GM19351 (cell line): ENCODE measurements at regions not wholly inside any gene's neighbourhood (a gene's known extent, or its start where the extent isn't known, plus 50 kb on each side); places are given as distances from the start of the nearest gene placed in this dataset.
"Not testable (repeated sequence)": the region's sequence is repeated elsewhere in the genome, so short reads cannot be mapped to it uniquely, and the experiment has no call there.

Source experiments
- ATAC-seq: cut with Tn5 transposase; IDR thresholded peaks from one replicate; pipeline ENCODE4 v1.9.1; 2021; ENCODE audit warnings: mild to moderate bottlenecking, moderate library complexity; ENCODE audit not compliant: unreplicated experiment

DNA sequence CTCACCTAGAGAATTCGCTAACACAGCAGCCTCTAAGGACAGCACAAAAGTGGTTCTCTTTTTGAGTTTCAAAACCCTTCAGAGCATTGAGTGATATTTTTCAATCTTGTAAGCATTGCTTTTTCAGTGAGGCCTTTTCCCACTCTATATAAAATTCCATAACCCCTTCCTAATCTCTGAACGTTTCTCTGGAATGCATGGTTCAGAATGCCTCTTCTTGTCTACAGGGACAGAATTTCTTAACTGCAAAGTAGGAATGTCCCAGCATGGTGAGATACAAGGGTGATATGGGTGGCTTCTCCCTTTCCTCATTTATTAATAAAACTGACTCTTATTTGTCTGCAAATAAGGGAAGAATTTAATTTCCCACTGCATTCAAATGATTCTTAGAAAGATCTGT lies 377.9 kb downstream of the LTN1 start:
- ATAC-seq = no peak

DNA sequence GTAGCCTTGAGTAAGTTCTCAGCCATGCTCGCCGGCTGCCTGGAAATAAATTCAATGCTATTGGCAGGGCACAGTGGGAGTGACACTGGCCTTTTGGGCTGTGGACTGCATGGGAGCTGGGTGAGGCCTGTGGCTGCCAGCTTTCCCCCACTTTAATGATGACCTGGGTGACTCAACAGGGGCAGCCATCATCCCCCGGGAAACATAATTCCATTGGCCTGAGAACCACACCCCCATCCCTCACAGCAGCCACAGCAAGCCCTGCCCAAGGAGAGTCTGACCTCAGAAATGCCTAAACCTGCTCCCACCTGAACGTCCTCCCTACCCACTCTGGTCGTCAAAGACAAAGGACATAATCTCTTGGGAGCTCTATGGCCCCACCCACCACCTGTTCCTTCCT lies 384.0 kb downstream of the LTN1 start:
- ATAC-seq = no peak

DNA sequence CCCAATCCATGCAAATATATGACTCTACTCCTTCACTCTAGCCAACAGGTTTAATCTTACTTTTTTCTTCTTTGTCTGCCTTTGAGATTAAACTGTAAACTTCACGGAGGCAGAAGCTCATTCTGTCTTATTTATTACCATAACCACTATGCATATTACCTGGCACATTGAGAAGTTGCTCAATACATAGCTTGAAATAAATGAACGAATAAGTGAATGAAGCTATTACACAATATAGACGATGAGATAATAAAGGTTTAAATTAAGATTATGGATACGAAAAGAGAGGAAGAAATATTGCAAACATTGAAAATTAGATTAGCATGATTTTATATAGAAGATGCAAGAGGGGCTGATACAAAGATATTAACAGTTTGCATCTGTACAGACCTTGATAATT lies 385.1 kb downstream of the LTN1 start:
- no peak for ATAC-seq

DNA sequence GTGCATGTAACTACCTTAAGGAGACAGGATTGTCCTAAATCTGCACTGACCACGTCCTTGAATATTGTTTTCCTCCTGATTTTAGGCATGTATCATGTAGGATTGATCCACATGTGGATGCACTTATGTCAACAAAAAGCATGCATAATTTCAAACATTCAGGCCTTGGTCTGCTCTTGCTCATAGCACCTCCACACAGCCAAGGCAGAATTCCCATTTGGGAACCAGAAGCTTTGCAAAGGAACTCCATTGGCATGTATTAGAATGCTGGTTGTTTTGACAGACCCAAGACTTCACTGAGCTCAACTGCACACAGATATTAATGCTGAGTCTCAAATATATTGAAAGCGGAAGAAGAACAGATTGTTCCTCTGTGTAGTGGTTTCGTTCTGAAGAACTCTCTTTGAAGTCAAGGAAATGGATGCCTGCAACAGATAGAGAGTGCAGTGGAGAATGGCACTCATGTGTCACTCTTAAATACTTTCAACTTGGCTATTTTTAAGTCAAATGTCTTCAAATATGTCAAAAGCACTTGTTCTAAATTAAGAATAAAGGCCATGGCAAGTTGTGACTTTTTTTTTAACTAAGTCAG lies 387.6 kb downstream of the LTN1 start:
- ATAC-seq = peak; percentile 100

DNA sequence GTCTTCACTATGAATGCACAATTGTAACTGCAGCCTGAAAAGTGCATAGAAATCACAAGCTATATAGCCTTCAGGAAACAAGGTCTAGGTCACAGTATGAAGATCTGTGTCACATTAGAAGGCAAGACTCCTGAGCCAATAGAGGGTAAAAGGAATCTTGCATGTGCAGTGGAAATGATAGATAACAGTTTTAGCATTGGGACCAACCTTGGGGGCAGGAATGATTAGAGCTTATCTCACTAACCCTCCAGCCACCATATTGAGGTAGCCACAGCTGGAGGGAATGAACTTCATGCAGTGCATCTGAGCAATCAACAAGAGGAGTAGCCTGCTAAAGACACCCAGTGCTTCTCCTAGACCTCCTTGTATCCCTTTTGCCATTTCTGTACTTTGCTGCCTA lies 390.1 kb downstream of the LTN1 start:
- ATAC-seq = no peak

DNA sequence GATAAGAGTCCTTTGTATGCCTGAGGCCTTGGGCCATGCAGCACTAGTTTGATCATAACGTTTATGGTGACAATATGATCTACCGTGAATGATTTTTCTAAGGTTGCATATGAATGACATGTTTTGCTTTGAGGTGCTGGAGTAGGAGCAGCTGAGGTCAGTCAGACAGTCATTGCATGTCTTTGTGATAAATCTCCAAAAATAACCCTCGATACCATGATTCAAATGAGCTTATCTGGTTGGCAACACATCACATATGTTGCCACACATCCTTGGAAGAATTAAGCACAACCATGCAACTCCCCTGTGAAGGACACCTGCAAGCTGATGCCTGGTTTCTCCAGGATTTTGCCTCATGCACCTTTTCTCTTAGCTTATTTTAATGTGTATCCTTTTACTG lies 394.5 kb downstream of the LTN1 start:
- no peak for ATAC-seq

DNA sequence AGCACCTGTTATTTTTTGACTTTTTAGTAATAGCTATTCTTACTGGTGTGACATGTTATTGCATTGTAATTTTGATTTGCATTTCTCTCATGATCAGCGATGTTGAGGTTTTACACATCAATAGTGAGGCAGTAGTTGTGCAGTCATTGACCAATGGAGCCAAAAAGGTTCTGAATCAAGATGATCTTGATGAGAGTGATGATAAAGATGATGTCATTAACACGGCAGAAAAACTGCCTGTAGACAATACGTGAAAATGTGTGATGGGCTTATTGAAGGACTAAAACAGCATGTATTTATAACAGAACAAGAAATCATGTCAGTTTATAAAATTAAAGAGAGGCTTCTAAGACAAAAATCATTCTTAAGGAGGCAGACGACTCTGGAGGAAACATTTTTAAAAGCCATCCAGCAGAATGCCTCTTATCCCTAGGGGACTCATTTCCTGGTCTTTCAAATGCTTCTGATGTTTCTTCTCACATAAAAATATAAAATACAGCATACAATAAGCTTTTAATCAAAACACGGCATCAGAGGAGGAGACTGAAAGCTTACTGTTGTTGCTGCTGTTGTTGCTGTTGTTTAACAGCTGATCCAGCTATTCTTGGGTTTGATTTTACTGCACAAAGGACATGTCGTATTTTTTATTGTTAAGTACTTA lies 400.3 kb downstream of the LTN1 start:
- ATAC-seq = no peak

DNA sequence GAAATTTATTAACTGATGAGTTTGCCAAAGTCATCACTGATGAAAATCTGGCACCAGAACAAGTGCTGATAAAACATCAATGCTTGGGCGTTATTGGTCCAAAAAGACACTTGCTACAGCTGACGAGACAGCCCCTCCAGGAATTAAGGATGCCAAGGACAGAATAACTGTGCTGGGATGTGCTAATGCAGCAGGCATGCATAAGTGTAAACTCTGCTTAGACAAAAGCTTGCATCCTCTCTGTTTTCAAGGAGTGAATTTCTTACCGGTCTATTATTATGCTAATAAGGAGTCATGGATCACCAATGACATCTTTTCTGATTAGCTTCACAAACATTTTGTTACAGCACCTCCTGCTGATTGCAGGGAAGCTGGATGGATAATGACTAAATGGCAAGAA lies 402.0 kb downstream of the LTN1 start:
- ATAC-seq = no peak

DNA sequence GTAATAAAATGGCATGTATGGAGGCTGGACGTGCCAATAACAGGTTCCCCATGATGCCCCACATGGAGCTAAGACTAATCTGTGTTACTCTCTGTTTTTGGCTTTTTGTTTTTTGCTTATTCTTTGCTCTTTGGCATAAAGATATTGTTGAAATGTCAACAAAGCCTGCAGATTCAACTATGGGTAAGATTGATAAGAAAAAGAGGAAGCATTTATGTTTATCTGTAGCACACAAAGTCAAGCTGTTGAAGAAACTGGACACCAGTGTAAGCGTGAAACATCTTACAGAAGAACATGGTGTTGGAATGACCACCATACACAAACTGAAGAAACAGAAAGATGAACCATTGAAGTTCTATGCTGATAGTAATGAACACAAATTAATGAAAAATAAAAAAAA lies 402.7 kb downstream of the LTN1 start:
- ATAC-seq = no peak

DNA sequence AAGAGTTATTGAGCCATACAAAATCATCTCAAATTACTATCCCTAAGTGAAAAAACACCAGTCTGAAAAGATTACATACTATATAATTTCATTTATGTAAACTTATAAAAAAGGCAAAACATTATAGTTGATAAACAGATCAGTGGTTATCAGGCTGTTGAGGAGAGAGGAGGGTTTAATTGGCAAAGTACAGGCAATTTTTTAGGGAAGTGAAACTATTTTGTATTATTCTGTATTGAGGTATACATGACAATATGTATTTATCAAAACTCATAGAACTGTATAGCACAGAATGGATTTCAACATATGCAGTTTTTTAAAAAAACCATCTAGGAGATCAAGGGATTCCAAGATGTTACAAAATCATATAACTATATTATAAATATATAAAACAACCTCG lies 403.7 kb downstream of the LTN1 start:
- ATAC-seq = no peak

DNA sequence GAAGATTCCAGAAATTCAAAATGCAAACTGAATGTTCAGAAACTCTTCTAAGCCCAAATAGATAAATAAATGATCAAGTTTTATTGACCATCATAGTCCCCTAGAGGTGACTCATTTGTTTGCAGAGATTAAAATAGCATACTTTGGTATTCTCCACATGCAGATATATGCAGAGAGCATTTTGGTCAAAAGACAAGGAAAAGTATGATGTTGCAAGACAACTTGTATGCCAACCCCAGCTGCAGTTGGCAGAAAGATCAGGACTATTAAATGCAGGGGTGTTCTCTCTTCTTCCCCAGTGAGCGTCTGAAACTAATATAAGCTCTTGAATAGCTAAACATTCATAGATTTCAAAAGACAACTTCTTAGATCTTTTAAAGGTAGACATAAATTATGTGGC lies 404.9 kb downstream of the LTN1 start:
- ATAC-seq = no peak

DNA sequence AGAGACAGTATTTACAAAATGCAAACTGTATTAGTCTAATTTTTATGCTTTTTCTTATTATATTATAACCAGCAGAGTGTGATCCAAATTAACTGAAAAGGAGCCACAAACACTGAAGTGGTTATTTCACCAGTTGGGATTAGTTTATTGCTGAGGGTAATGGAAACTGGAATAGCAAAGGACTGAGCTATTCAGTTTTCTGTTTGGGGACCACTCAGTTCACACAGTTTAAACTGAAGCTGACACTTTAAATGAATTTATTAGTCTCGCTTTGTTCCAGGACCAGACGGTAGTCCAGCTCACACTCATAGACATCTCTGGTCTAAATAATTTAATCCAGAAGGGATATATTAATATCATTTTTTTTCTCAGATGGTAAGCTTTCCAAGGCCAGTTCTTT lies 410.7 kb downstream of the LTN1 start:
- no peak for ATAC-seq

DNA sequence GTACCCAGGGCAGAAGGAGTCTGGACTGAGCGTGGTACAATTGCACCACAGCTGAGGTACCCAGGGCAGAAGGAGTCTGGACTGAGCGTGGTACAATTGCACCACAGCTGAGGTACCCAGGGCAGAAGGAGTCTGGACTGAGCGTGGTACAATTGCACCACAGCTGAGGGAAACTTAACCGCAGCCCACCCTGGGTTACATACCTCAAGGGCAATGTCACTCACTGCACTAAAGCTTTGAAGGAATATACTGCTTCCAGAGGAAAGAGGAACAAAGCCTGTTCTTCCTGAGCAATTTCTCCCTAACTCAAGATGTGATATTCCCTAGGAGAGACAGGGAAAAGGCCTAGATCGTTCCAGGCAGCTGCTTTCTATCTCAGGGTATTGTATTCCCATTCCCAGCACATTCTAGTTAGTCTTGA lies 411.4 kb downstream of the LTN1 start:
- ATAC-seq = not testable (repeated sequence)

DNA sequence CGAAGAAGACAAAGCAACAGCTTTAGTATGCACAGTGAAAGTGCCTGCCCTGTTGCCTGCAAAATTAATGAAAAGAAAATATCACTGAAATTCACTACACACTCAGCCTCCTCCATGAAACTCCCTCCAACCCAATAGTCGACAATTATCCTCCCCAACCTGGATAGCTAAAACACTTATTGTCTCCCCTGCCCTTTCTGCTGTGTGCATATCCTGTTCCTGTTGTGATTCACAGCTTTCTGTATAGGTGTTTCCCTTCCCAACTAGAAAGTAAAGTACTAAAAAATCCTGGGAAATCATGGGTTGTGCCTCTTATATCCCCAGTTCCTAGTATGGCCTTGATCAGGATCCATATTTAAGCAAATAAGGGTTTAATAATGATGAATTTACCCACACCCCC lies 412.1 kb downstream of the LTN1 start:
- no peak for ATAC-seq

DNA sequence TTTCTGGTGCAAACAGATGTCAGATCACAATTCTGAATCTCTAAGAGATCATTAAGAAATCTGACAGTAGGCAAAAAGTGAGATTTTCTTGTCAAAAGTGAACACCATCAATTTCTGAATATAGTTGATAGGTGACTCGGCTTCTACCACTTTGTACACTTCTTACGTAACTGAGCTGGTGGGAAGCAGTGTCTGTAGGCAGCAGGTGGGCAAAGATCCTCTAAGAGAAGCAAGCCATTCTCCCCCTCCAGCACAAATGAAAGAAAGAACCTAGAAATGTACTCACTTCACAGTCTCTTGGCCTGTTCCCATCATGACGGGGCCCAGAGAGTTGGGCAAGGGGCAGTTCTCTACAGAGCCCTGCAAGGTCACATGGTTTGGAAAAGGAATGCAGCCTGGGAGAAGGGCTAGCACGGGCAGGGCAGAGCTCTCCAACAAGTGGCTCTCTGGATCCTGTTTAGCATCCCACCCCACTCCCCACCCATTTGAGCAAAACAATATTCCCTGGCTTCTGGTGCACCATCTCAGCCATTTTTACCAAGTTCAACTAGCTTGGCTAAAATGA lies 412.6 kb downstream of the LTN1 start:
- no peak for ATAC-seq

DNA sequence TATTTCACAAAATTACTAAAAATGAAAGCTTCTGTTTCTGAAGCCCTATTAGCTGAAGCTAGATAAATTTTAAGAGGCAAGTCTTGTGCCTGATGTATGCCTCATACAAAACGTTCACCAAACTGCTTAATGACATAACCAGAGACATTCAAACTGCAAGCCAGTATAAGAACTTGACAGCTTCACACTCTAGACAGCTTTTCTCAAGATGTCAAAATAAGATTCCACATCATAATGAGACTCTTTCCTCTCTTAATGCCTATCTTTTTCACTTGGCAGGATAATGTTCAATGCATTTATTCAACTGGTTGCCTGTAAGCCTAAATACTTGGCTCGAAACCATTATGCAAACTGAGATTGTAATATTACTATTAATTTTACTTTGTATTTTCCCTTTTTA lies 424.0 kb downstream of the LTN1 start:
- ATAC-seq = no peak

DNA sequence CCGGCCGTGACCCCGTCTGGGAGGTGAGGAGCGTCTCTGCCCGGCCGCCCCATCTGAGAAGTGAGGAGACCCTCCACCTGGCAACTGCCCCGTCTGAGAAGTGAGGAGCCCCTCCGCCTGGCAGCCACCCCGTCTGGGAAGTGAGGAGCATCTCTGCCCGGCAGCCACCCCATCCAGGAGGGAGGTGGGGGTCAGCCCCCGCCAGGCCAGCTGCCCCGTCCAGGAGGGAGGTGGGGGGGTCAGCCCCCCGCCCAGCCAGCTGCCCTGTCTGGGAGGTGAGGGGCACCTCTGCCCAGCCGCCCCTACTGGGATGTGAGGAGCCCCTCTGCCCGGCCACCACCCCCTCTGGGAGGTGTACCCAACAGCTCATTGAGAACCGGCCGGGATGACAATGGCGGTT lies 428.7 kb downstream of the LTN1 start:
- not testable (repeated sequence) for ATAC-seq

DNA sequence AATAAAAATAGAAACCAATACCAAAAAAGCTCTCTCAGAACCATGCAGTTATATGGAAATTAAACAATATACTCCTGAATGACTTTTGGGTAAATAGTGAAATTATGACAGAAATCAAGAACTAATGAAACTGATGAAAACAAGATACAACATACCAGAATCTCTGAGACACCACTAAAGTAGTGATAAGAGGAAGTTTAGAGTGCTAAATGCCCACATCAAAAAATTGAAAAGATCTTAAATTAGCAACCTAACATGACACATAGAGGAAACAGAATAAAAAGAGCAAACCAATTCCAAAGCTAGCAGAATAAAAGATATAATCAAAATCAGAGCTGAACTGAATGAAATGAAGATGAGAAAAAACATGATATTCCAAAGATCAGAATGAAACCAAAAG lies 430.9 kb downstream of the LTN1 start:
- ATAC-seq = no peak

DNA sequence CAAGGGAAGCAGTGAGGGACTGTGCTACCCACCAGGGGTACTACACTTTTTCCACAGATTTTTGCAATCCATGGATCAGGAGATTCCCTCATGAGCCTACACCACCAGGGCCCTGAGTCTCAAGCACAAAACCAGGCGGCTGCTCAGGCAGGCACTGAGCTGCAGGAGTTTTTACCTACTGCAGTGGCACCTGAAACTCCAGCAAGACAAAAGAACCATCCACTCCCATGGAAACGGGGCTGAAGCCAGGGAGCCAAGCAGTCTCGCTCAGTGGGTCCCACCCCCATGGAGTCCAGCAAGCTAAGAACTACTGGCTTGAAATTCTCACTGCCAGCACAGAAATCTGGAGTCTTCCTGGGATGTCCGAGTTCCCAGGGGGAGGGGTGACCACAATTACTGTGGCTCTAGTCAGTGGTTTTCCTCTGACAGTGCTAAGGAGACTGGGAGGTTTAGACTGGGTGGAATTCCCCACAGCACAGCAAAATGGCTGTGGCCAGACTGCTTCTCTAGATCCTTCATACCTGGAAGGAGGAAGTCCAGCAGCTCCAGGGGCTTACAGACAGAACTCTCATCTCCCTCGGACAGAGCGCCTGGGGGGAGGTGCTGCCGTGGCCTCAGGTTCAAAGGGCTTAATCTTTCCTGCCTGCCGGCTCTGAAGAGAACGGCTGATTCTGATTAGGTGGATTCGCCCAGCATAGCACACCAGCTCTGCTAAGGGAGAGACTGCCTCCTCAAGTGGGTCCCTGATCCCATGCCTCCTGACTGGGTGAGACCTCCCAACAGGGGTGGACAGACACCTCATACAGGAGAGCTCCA lies 437.8 kb downstream of the LTN1 start:
- ATAC-seq = no peak

DNA sequence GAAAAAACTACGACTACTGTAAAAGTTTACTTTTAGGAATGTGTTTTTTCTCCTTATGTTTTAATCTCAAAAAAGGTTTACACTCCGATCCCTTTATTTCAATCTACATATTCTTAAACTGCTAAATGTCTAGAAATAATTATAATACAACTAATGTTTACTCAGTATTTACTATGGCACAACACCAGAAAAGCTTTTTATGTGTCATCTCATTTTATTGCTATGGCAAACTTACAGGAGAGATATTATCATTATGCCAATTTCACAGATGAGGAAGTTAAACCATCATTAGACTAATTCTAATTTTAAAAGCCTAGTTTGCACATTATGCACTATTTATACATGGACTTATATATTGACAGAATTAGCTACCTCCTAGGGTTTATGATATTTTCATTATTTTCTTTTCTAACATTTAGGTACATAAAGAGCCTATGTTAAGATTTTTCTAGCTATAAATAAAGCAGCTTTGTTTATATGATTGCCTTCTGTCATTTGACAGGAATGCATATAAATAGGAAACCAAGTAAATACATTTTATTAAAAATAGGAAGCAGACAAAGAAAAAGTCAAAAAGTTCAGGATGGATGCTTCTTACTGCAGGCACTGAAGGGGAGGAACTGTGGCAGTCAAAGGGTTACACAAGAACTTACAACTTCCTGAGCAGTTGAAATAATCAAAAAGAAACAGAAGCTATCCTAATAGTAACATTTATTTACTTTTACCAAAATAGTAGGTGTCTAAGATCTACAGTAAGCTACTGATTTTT lies 442.4 kb downstream of the LTN1 start:
- no peak for ATAC-seq

DNA sequence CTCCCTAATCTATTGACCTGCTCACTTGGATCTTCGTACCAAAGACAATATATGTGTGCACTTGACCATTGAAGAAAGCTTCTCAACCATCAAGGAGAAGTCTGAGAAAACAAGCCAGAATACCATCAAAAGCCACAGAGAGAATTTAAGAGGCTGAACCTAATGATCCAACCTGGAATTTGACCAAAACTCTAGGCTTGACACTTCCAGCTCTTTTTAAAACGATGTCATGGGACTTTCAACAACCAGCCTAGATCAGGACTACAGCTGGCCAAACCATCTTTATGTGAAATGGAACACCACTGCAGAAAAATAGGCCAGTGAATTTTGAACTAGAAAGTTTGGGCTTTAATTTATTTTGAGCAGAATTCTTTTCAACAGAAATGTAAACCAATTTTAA lies 444.4 kb downstream of the LTN1 start:
- no peak for ATAC-seq
